Smooth muscle cell (in vitro differentiated cells): ENCODE measurements at regions not wholly inside any gene's neighbourhood (a gene's known extent, or its start where the extent isn't known, plus 50 kb on each side); places are given as distances from the start of the nearest gene placed in this dataset.

Experiments used
- DNase-seq: peaks from one replicate; lab custom pipeline; 2025; ENCODE audit not compliant: unreplicated experiment; lab: John Stamatoyannopoulos, UW
- H2AFZ ChIP-seq: fragments of 200-600 bp; sonication (generic); 2 replicates; pipeline ENCODE4 v1.6.0; 2016; ENCODE audit warnings: antibody characterized with exemption, low read depth, mild to moderate bottlenecking
- H3F3A ChIP-seq: fragments of 200-600 bp; sonication (generic); 2 replicates; pipeline ENCODE4 v1.6.0; 2017; ENCODE audit warnings: antibody characterized with exemption, low read depth
- H3K27ac ChIP-seq: fragments of 200-600 bp; sonication (generic); 2 replicates; pipeline ENCODE4 v1.5.1; 2016; ENCODE audit warnings: low read depth, mild to moderate bottlenecking
- H3K27me3 ChIP-seq: fragments of 200-600 bp; sonication (generic); 2 replicates; pipeline ENCODE4 v1.6.1; 2016; ENCODE audit warnings: low read depth, mild to moderate bottlenecking
- H3K36me3 ChIP-seq: fragments of 200-600 bp; sonication (generic); 2 replicates; pipeline ENCODE4 v1.5.1; 2016; ENCODE audit warnings: low read depth
- H3K4me1 ChIP-seq: fragments of 200-600 bp; sonication (generic); 2 replicates; pipeline ENCODE4 v1.5.1; 2016; ENCODE audit warnings: low read depth
- H3K4me2 ChIP-seq: fragments of 200-600 bp; sonication (generic); 2 replicates; pipeline ENCODE4 v1.6.0; 2016; ENCODE audit warnings: mild to moderate bottlenecking
- H3K4me3 ChIP-seq: fragments of 200-600 bp; sonication (generic); 2 replicates; pipeline ENCODE4 v1.5.1; 2016; ENCODE audit warnings: mild to moderate bottlenecking
- H3K79me2 ChIP-seq: fragments of 200-600 bp; sonication (generic); 2 replicates; pipeline ENCODE4 v1.6.0; 2016; ENCODE audit warnings: low read depth, mild to moderate bottlenecking
- H3K9ac ChIP-seq: fragments of 200-600 bp; sonication (generic); 2 replicates; pipeline ENCODE4 v1.6.0; 2016; ENCODE audit warnings: low read depth
- H3K9me3 ChIP-seq: fragments of 200-600 bp; sonication (generic); replicated peaks from 2 replicates; pipeline ENCODE4 v1.5.1; 2016; ENCODE audit warnings: low read depth
- H4K20me1 ChIP-seq: fragments of 200-600 bp; sonication (generic); 2 replicates; pipeline ENCODE4 v1.6.0; 2016; ENCODE audit warnings: low read depth
- WGBS: methylation state at CpG from one replicate; pipeline ENCODE4 v1.1.7; 2016; ENCODE audit warnings: low lambda C conversion rate; 5-methylcytosine and 5-hydroxymethylcytosine counted together
- TF ChIP-seq, protein P1 (sequence below): fragments of 200-600 bp; sonication (generic); IDR thresholded peaks from 2 replicates; pipeline ENCODE4 v1.5.1; 2017; ENCODE audit warnings: borderline replicate concordance, mild to moderate bottlenecking, antibody characterized with exemption; ENCODE audit not compliant: insufficient read depth, poor library complexity, severe bottlenecking

DNA sequence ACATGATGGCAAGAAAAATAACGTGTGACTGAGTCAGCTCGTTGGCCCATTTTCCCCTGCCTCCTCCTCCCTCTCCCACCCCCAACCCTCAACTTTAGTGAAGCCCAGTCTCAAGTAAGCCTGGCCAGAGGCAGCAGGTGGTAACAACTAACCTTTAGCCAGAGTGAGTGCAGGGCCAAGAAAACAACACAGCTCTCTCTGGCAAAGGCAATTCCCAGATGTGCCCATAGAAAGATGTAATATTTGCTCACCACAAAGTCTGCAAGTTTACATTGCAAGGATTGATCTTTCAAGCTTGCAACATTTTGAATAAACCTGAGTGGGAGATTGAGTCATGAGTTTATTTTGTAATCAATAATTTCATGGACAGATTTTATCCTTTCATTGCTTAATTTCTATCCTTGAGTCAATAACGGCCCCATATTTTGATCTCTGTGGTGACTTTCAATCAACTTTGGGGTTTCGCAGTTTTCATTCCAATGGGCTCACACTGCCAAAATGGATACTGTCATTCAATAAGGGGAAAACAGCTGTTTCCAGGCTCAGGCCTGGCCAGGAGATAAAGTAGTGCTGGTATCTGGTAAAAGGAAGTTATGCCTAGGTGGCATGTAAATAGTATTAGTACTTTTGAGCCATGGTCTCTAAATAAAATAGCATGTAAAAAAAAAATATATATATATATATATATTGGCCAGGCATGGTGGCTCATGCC, 130.7 kb upstream of the TMEM164 start:
- Histone ChIP-seq H4K20me1 (no peaks in the 10 kb centered on the region), H3K27ac (no peak overlapping the region), H3K36me3 (no peaks in the 10 kb centered on the region), H3K4me1 (no peaks in the 10 kb centered on the region), H3K9ac (no peak overlapping the region), H3K4me2 (no peak overlapping the region), H3K79me2 (no peaks in the 10 kb centered on the region), H2AFZ (no peak overlapping the region), H3K9me3 (no peaks in the 10 kb centered on the region), H3K4me3 (no peak overlapping the region), H3F3A (no peaks in the 10 kb centered on the region), H3K27me3 (no peaks in the 10 kb centered on the region)
- TF ChIP-seq, protein P1, sequence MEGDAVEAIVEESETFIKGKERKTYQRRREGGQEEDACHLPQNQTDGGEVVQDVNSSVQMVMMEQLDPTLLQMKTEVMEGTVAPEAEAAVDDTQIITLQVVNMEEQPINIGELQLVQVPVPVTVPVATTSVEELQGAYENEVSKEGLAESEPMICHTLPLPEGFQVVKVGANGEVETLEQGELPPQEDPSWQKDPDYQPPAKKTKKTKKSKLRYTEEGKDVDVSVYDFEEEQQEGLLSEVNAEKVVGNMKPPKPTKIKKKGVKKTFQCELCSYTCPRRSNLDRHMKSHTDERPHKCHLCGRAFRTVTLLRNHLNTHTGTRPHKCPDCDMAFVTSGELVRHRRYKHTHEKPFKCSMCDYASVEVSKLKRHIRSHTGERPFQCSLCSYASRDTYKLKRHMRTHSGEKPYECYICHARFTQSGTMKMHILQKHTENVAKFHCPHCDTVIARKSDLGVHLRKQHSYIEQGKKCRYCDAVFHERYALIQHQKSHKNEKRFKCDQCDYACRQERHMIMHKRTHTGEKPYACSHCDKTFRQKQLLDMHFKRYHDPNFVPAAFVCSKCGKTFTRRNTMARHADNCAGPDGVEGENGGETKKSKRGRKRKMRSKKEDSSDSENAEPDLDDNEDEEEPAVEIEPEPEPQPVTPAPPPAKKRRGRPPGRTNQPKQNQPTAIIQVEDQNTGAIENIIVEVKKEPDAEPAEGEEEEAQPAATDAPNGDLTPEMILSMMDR = no peak
- WGBS = 64% methylated on average over 4 of the region's 4 CpGs
- DNase-seq = no peak

GRCh38 chrX:109873574-109873973, 129.3 kb upstream of the TMEM164 start:
- Histone ChIP-seq H3K27me3 (no peaks in the 10 kb centered on the region), H3K79me2 (no peaks in the 10 kb centered on the region), H3K27ac (no peak overlapping the region), H3K36me3 (no peaks in the 10 kb centered on the region), H3K4me1 (no peaks in the 10 kb centered on the region), H2AFZ (no peak overlapping the region), H3K4me3 (no peak overlapping the region), H3K9me3 (no peaks in the 10 kb centered on the region), H4K20me1 (no peaks in the 10 kb centered on the region), H3F3A (no peaks in the 10 kb centered on the region), H3K4me2 (no peak overlapping the region), H3K9ac (no peak overlapping the region)
- 39% methylated on average over 1 of the region's 1 CpG for WGBS
- TF ChIP-seq, protein P1 = no peak
- DNase-seq = no peak

DNA sequence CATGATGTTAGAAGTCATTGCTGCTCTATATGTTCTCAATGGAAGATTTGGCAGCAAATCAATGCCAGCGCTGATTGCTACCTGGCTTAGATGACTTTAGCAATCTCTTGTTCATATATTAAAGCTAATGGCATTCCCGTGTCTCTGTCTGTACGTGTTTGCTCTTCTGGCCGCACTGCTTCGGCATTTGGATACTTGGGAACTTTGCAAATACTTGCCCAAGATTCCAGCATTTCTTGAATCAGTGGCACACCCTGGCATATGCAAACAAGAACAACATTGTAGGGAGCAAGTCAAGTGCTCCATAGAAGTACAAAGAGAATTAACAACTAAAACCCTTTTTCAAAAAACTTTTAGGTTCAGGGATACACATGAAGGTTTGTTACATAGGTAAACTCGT, 128.9 kb upstream of the TMEM164 start:
- Histone ChIP-seq H3K36me3 (no peaks in the 10 kb centered on the region), H4K20me1 (no peaks in the 10 kb centered on the region), H3K4me1 (no peaks in the 10 kb centered on the region), H3K9ac (no peak overlapping the region), H3K4me2 (no peak overlapping the region), H3K27ac (no peak overlapping the region), H3K9me3 (no peaks in the 10 kb centered on the region), H3K4me3 (no peak overlapping the region), H3K79me2 (no peaks in the 10 kb centered on the region), H3K27me3 (no peaks in the 10 kb centered on the region), H2AFZ (no peak overlapping the region), H3F3A (no peaks in the 10 kb centered on the region)
- TF ChIP-seq, protein P1 = no peak
- no peak for DNase-seq
- 73% methylated on average over 6 of the region's 6 CpGs for WGBS

- Histone ChIP-seq H3K4me2 (no peak overlapping the region), H3K4me3 (no peak overlapping the region), H3K27ac (no peak overlapping the region), H3K9ac (no peak overlapping the region), H4K20me1 (no peaks in the 10 kb centered on the region), H3F3A (no peaks in the 10 kb centered on the region), H2AFZ (no peak overlapping the region), H3K27me3 (no peaks in the 10 kb centered on the region), H3K4me1 (no peaks in the 10 kb centered on the region), H3K9me3 (no peaks in the 10 kb centered on the region), H3K36me3 (no peaks in the 10 kb centered on the region), H3K79me2 (no peaks in the 10 kb centered on the region)
- 17% methylated on average over 2 of the region's 2 CpGs for WGBS
- no peak for DNase-seq
- TF ChIP-seq, protein P1 = no peak
Observed at GRCh38 chrX:109874548-109874947, 128.4 kb upstream of the TMEM164 start.
